Adipocyte (in vitro differentiated cells): ENCODE measurements at regions not wholly inside any gene's neighbourhood (a gene's known extent, or its start where the extent isn't known, plus 50 kb on each side); places are given as distances from the start of the nearest gene placed in this dataset.

Experiments
- DNase-seq: peaks from one replicate; pipeline ENCODE4 v3.0.0-alpha.2; 2015; ENCODE audit warnings: low read depth
- H3K27me3 ChIP-seq: replicated peaks from 2 replicates; pipeline ENCODE4 v1.7.0; 2013; ENCODE audit warnings: mild to moderate bottlenecking, low read length, moderate library complexity; ENCODE audit not compliant: control insufficient read depth, insufficient read depth
- H3K36me3 ChIP-seq: 2 replicates; pipeline ENCODE4 v1.7.0; 2013; ENCODE audit warnings: low read length, mild to moderate bottlenecking, moderate library complexity; ENCODE audit not compliant: control insufficient read depth, insufficient read depth, severe bottlenecking
- H3K4me1 ChIP-seq: 2 replicates; pipeline ENCODE4 v1.7.0; 2013; ENCODE audit warnings: mild to moderate bottlenecking, low read length, moderate library complexity; ENCODE audit not compliant: control insufficient read depth, insufficient read depth
- H3K4me3 ChIP-seq: 2 replicates; pipeline ENCODE4 v1.7.0; 2013; ENCODE audit warnings: mild to moderate bottlenecking, low read length, moderate library complexity
- H3K9ac ChIP-seq: 2 replicates; pipeline ENCODE4 v1.7.0; 2013; ENCODE audit warnings: mild to moderate bottlenecking, low read length, moderate library complexity
- H3K9me3 ChIP-seq: 2 replicates; pipeline ENCODE4 v1.7.0; 2013; ENCODE audit warnings: mild to moderate bottlenecking, low read length, moderate library complexity; ENCODE audit not compliant: control insufficient read depth

DNA sequence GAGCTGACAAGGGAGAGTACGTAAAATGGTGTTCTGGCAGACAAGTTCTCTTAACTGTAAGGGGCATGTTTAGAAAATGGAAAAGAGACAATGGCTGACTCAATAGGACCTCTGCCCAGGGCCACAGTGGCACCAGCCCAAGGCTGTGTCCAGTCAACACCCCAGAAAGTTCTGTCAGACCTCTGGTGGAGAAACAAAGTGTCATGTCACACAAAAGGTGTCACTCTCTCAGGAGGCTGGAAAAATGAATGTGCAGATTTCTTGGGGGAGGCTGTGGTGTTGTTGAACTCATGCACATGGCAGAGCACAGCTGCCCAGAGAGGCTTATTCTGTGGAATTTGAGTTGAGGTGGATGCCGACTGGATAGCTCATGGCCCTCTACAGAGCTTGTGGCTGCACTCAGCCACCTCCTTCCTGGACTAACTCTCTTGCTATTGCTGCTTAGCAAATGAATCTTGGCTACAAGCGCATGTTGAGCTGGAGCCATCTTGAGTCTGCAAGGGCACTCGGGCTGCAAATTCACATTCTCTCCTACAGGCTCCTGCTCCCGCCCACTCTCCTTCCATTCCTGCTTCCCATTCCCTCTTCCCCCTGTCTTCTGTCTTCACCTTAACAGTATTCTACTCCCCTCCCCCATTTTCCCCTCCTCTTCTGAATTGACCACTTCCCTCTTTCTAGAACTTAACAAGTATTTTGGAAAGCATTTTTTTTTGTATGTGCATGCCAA lies 55.8 kb upstream of the SLC7A14 start:
- no peaks in the 10 kb centered on the region for H3K9me3 ChIP-seq
- no peak for DNase-seq
- no peaks in the 10 kb centered on the region for H3K27me3 ChIP-seq
- no peaks in the 10 kb centered on the region for H3K4me1 ChIP-seq
- H3K36me3 ChIP-seq, result no peaks in the 10 kb centered on the region
- no peak overlapping the region for H3K4me3 ChIP-seq
- H3K9ac ChIP-seq, result no peak overlapping the region

- Histone ChIP-seq H3K9me3 (no peaks in the 10 kb centered on the region), H3K9ac (no peak overlapping the region), H3K36me3 (no peaks in the 10 kb centered on the region), H3K4me1 (no peaks in the 10 kb centered on the region), H3K4me3 (no peak overlapping the region), H3K27me3 (no peaks in the 10 kb centered on the region)
- no peak for DNase-seq
These were observed 54.9 kb upstream of the SLC7A14 start for GRCh38 chr3:170640737-170641171.

DNA sequence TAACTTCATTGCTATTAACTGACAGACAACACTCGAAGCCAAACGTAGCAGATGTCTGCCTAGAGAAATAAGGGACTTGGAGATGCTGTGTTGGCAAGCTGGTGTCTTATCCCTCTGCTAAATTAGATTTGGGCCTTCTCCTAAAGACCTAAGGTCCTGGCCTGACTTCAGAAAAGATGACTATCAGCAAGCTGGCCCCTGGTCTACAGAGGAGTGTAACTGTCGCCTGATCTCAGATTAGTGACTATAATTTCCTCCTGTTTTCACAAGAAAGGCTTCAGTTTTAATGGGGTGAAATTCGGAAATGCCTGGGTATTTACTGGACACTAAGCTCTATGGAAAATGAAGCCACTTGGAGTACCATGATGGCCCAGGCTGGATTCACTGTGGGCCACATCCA lies 53.1 kb upstream of the SLC7A14 start:
- H3K36me3 ChIP-seq, result no peaks in the 10 kb centered on the region
- no peaks in the 10 kb centered on the region for H3K27me3 ChIP-seq
- H3K4me1 ChIP-seq, result no peaks in the 10 kb centered on the region
- H3K4me3 ChIP-seq, result no peak overlapping the region
- no peaks in the 10 kb centered on the region for H3K9me3 ChIP-seq
- no peak overlapping the region for H3K9ac ChIP-seq
- DNase-seq, result no peak

DNA sequence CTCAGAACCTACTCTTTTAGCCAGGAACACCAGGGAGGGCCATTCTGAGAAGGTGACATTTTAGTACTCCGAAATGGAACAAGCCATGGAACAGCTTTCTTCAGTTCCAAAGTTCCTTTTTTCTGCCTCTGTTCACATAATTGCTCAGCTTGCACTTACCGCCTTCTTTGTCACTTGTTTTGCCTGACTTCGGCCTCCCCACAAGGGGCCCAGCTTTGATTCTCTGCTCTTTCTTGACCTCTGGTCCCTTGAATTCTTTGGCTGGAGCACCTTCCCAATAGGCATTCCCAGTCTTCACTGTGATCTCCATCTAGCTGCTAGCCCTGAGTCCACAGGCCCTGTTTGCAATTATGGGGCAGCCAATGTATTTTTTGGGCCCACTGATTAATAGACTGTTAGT lies 51.4 kb upstream of the SLC7A14 start:
- no peaks in the 10 kb centered on the region for H3K27me3 ChIP-seq
- H3K36me3 ChIP-seq, result no peaks in the 10 kb centered on the region
- no peak overlapping the region for H3K9ac ChIP-seq
- no peak for DNase-seq
- no peak overlapping the region for H3K4me3 ChIP-seq
- H3K4me1 ChIP-seq, result no peaks in the 10 kb centered on the region
- no peaks in the 10 kb centered on the region for H3K9me3 ChIP-seq

DNA sequence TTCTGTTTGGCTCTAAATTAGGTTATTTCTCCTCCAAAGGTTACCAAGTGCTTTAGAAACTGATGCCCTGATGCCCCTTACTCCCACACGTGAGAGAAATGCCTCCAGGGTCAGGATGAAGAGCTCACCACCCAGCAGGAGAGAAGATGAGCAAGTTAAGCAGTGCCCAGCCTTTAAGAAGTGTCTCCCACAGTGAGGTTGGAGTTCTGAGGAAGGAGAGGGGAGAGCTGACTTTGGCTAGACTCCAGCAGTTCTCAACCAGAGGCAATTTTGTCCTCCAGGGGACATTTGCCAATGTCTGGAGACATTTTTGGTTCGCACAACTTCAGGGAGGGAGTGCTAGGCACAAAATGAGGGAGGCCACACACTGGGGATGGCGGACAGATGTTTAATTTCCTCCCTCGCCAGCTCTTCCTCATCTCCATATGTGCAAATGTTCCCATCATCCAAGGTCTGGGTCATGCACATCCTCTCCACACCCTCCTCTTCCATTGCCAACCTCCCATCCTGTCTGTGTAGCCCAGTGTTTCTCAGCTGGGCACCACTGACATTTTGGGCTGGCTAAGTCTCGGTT lies 50.6 kb upstream of the SLC7A14 start:
- DNase-seq, result no peak
- no peak overlapping the region for H3K9ac ChIP-seq
- no peak overlapping the region for H3K4me3 ChIP-seq
- H3K4me1 ChIP-seq, result no peaks in the 10 kb centered on the region
- no peaks in the 10 kb centered on the region for H3K36me3 ChIP-seq
- H3K27me3 ChIP-seq, result no peaks in the 10 kb centered on the region
- no peaks in the 10 kb centered on the region for H3K9me3 ChIP-seq
